Coronary artery (tissue), 2 donors: ENCODE measurements at regions not wholly inside any gene's neighbourhood (a gene's known extent, or its start where the extent isn't known, plus 50 kb on each side); places are given as distances from the start of the nearest gene placed in this dataset.
"Not testable (repeated sequence)": the region's sequence is repeated elsewhere in the genome, so short reads cannot be mapped to it uniquely, and the experiment has no call there.

ENCODE experiments used
- DNase-seq: peaks from one replicate; pipeline ENCODE4 v3.0.0-alpha.2; 2017; ENCODE audit warnings: low spot score
- H3K27ac ChIP-seq, 2 donors: fragments of 200-600 bp; sonication (generic); one replicate each; pipeline ENCODE4 v1.5.1; 2016 to 2019
- H3K4me3 ChIP-seq: fragments of 200-600 bp; sonication (generic); 2 replicates; pipeline ENCODE4 v1.5.1; 2016; ENCODE audit warnings: mild to moderate bottlenecking, moderate library complexity
- CTCF ChIP-seq: fragments of 200-600 bp; sonication (generic); IDR thresholded peaks from one replicate; pipeline ENCODE4 v1.5.1; 2019; ENCODE audit warnings: antibody characterized with exemption

DNA sequence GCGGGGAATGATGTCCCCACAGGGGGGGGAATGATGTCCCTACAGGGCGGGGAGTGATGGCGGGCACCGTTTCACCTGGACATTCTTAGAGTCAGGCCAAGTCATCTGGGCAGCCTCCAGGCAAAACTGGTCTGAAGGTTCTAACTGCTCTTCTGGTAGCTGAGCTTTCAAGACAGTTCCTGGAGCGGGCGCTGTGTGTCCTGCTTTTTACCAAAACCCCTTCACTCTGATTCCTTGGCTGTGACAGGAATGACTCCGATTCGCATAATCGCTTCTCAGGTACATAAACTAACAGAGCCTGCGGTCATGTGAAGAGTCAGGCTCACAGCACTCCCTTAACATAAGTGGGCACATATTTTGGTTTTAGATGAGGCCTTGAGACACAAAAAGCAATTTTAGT is 836.0 kb downstream of the TRIML1 start:
- TF ChIP-seq CTCF = no peak
- Histone ChIP-seq H3K27ac (no peak overlapping the region), H3K4me3 (no peak overlapping the region)
- no peak for DNase-seq

GRCh38 chr4:188976644-188977115 is 837.4 kb downstream of the TRIML1 start:
- no peak overlapping the region for H3K4me3 ChIP-seq
- no peak for TF ChIP-seq CTCF
- no peak overlapping the region for H3K27ac ChIP-seq
- no peak for DNase-seq

DNA sequence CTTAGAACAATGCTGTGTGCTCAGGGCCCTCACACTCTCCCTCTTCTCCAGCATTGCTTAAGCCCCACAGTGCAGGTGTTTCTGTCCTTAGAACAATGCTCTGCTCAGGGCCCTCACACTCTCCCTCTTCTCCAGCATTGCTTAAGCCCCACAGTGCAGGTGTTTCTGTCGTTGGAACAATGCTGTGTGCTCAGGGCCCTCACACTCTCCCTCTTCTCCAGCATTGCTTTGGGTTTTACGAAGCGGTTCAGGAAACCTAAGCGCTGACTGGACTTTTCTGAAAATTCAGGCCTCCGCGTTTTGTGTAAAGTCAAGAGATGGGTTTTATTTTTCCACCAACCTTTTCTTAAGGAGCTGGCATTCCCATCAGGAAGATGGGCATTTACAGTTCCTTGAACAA is 838.0 kb downstream of the TRIML1 start:
- H3K4me3 ChIP-seq, H3K27ac ChIP-seq, DNase-seq: not testable (repeated sequence)

DNA sequence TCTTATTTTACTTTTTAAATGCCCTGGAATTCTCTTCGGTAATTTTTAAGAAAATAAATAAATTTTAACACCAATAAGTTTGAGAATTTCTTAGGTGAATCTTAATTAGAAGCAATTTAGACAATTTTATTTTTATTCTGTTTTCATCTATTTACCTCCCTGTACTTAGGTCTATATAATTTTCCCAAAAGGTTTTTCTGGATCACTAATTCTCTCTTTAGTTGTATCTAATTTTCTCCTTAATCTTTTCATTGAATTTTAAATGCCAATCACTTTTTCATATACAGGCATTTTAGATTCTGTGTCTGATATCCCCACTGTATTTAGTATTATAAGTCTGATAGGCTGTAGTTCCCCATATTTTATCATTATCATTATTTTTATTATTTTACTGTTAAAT is 845.3 kb downstream of the TRIML1 start:
- TF ChIP-seq CTCF = no peak
- DNase-seq = no peak
- Histone ChIP-seq H3K27ac (no peak overlapping the region), H3K4me3 (no peak overlapping the region)

- Histone ChIP-seq H3K27ac (no peak overlapping the region), H3K4me3 (no peak overlapping the region)
- DNase-seq = no peak
- no peak for TF ChIP-seq CTCF
Measured at GRCh38 chr4:188986271-188986689, 847.0 kb downstream of the TRIML1 start.

GRCh38 chr4:188987011-188987410 is 847.8 kb downstream of the TRIML1 start:
- Histone ChIP-seq H3K27ac (no peak overlapping the region), H3K4me3 (no peak overlapping the region)
- no peak for TF ChIP-seq CTCF
- DNase-seq = no peak

DNA sequence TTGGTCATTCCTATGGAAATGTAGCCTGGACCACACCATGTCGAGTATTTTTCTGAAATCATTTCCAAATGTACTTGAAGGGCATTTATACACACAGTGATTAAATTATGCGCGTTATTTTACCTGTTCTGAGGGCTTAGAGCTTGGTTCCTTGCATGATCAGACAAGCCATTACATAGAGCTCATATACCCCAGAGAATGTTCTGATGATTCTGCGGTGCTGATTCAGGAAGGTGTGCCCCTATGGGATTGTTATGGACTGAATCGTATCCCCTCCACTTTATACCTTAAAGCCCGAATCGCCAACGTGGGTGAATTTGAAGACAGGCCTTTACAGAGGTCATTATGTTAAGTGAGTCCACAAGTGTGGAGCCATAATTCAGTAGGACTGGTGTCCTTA is 848.9 kb downstream of the TRIML1 start:
- H3K27ac ChIP-seq = no peak overlapping the region
- no peak overlapping the region for H3K4me3 ChIP-seq
- no peak for TF ChIP-seq CTCF
- DNase-seq = no peak

DNA sequence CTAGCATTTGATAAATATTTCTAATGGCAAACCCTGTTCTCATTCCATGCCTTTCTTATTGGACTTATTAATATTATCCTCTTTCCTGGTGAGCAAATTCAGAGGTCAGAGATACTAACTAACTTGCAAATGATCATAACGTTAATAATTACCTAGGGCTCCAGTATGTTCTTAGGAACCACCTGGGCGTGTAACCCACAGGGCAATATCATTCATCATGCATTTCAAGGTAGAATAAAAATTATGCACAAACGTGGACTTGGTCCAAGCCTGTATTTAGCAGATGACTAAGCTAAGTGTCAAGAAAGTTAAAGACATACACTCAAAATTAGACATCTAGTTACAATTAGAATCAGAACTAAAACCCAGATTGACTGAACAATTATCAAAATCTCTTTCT is 850.1 kb downstream of the TRIML1 start:
- no peak for DNase-seq
- Histone ChIP-seq H3K27ac (no peak overlapping the region), H3K4me3 (no peak overlapping the region)
- no peak for TF ChIP-seq CTCF
